Caco-2 (cell line): ENCODE measurements at regions not wholly inside any gene's neighbourhood (a gene's known extent, or its start where the extent isn't known, plus 50 kb on each side); places are given as distances from the start of the nearest gene placed in this dataset.

ENCODE experiments used
- BruUV-seq: library from RNA; stranded (reverse); fragments of 400-500 nt; replicated peaks from 2 replicates; lab custom pipeline; 2021; lab: Mats Ljungman, UMichigan
- CTCF ChIA-PET: fragments of 300-600 bp; sonication (Branson Sonifier 250); formaldehyde crosslinking; loops from one replicate; lab custom pipeline; 2022; ENCODE audit warnings: antibody characterized with exemption; lab: Charles Lee
- POLR2A ChIA-PET: fragments of 300-600 bp; sonication (Branson Sonifier 250); formaldehyde crosslinking; loops from one replicate; lab custom pipeline; 2022; ENCODE audit warnings: antibody characterized with exemption; lab: Charles Lee
- DNase-seq, 2 experiments: peaks; one replicate each; pipeline versions ENCODE4 v3.0.0 to v3.0.0-alpha.2; 2020 to 2022
- H3K27me3 ChIP-seq: replicated peaks from 2 replicates; pipeline ENCODE4 v1.6.0; 2011; ENCODE audit warnings: low read length; ENCODE audit not compliant: control insufficient read depth, insufficient read depth
- H3K36me3 ChIP-seq: 2 replicates; pipeline ENCODE4 v1.5.1; 2011; ENCODE audit warnings: low read length; ENCODE audit not compliant: control insufficient read depth, insufficient read depth
- H3K4me1 ChIP-seq: fragments of 250-450 bp; sonication (Bioruptor Pico); 2 replicates; pipeline ENCODE4 v1.5.1; 2020; ENCODE audit warnings: mild to moderate bottlenecking
- H3K4me3 ChIP-seq: 2 replicates; pipeline ENCODE4 v1.5.1; 2011; ENCODE audit warnings: low read depth, mild to moderate bottlenecking, control low read depth, low read length
- H3K9me3 ChIP-seq: fragments of 250-450 bp; sonication (Bioruptor Pico); 2 replicates; pipeline ENCODE4 v1.5.1; 2020; ENCODE audit warnings: mild to moderate bottlenecking, moderate library complexity
- H3K27ac Mint-ChIP-seq: one replicate; pipeline ENCODE4 v1.8.0; 2022; ENCODE audit warnings: mixed read lengths; ENCODE audit not compliant: unreplicated experiment
- H3K27me3 Mint-ChIP-seq: one replicate; pipeline ENCODE4 v1.8.0; 2022; ENCODE audit warnings: mixed read lengths; ENCODE audit not compliant: insufficient read depth, unreplicated experiment
- H3K36me3 Mint-ChIP-seq: one replicate; pipeline ENCODE4 v1.8.0; 2022; ENCODE audit warnings: mild to moderate bottlenecking, mixed read lengths; ENCODE audit not compliant: insufficient read depth, unreplicated experiment
- H3K4me1 Mint-ChIP-seq: one replicate; pipeline ENCODE4 v1.8.0; 2022; ENCODE audit warnings: low read depth, mixed read lengths; ENCODE audit not compliant: unreplicated experiment
- H3K4me3 Mint-ChIP-seq: one replicate; pipeline ENCODE4 v1.8.0; 2022; ENCODE audit warnings: mild to moderate bottlenecking, moderate library complexity, mixed read lengths; ENCODE audit not compliant: unreplicated experiment
- H3K9me3 Mint-ChIP-seq: one replicate; pipeline ENCODE4 v1.8.0; 2022; ENCODE audit warnings: mixed read lengths; ENCODE audit not compliant: unreplicated experiment
- CTCF ChIP-seq, 2 experiments: fragments of 200-600 bp in 1 of 2; IDR thresholded peaks; 1 replicate in 1 of 2; 2 replicates in 1 of 2; pipeline versions ENCODE4 v1.5.1 to v1.8.0; 2011 to 2022; ENCODE audit warnings: antibody characterized with exemption in 1 of 2, control low read depth in 1 of 2, inconsistent platforms in 1 of 2, low read depth in 1 of 2, low read length in 1 of 2, mild to moderate bottlenecking in 1 of 2, moderate library complexity in 1 of 2; ENCODE audit not compliant: insufficient read depth in 1 of 2, severe bottlenecking in 1 of 2, unreplicated experiment in 1 of 2
- intact Hi-C: fragments of 100-400 bp; cut with micrococcal nuclease; formaldehyde crosslinking; loops from one replicate; pipeline ENCODE4 v1.10.0; 2022; ENCODE audit not compliant: unreplicated experiment

GRCh38 chr1:102715150-102715549 is 393.2 kb downstream of the COL11A1 start:
- TF ChIP-seq CTCF (IDR thresholded peaks at IDR 0.05; ENCODE audit: insufficient read depth in 1 of 2, low read depth in 1 of 2, low read length in 1 of 2, severe bottlenecking in 1 of 2, unreplicated experiment in 1 of 2) = no peak
- POLR2A ChIA-PET = no interaction called here
- Histone ChIP-seq H3K27me3 (no peaks in the 10 kb centered on the region), H3K4me3 (no peak overlapping the region), H3K4me1 (no peaks in the 10 kb centered on the region), H3K36me3 (no peaks in the 10 kb centered on the region), H3K9me3 (no peaks in the 10 kb centered on the region)
- H3K9me3 Mint-ChIP-seq = no peaks in the 10 kb centered on the region
- H3K27ac Mint-ChIP-seq = no peak overlapping the region
- H3K4me1 Mint-ChIP-seq = no peaks in the 10 kb centered on the region
- no peaks in the 10 kb centered on the region for H3K27me3 Mint-ChIP-seq
- H3K36me3 Mint-ChIP-seq = no peaks in the 10 kb centered on the region
- BruUV-seq = no TSS peak
- no peak overlapping the region for H3K4me3 Mint-ChIP-seq
- CTCF ChIA-PET = no interaction called here
- no peak for DNase-seq
- intact Hi-C loops = no loop called here

GRCh38 chr1:102699524-102699923 is 408.8 kb downstream of the COL11A1 start:
- no peaks in the 10 kb centered on the region for H3K36me3 Mint-ChIP-seq
- intact Hi-C loops = no loop called here
- Histone ChIP-seq H3K36me3 (no peaks in the 10 kb centered on the region), H3K4me3 (no peak overlapping the region), H3K27me3 (no peaks in the 10 kb centered on the region), H3K9me3 (no peaks in the 10 kb centered on the region), H3K4me1 (no peaks in the 10 kb centered on the region)
- no peak overlapping the region for H3K4me3 Mint-ChIP-seq
- TF ChIP-seq CTCF (IDR thresholded peaks at IDR 0.05; ENCODE audit: insufficient read depth in 1 of 2, low read depth in 1 of 2, low read length in 1 of 2, severe bottlenecking in 1 of 2, unreplicated experiment in 1 of 2) = no peak
- no peaks in the 10 kb centered on the region for H3K4me1 Mint-ChIP-seq
- ChIA-PET CTCF (no interaction called here), POLR2A (no interaction called here)
- DNase-seq = no peak
- H3K27me3 Mint-ChIP-seq = no peaks in the 10 kb centered on the region
- H3K9me3 Mint-ChIP-seq = no peaks in the 10 kb centered on the region
- no TSS peak for BruUV-seq
- no peak overlapping the region for H3K27ac Mint-ChIP-seq

GRCh38 chr1:102693345-102693744 is 415.0 kb downstream of the COL11A1 start:
- no peaks in the 10 kb centered on the region for H3K9me3 ChIP-seq
- no peak for TF ChIP-seq CTCF (IDR thresholded peaks at IDR 0.05; ENCODE audit: insufficient read depth in 1 of 2, low read depth in 1 of 2, low read length in 1 of 2, severe bottlenecking in 1 of 2, unreplicated experiment in 1 of 2)
- H3K27me3 ChIP-seq = no peaks in the 10 kb centered on the region
- Mint-ChIP-seq H3K27me3 (no peaks in the 10 kb centered on the region), H3K27ac (no peak overlapping the region), H3K4me3 (no peak overlapping the region), H3K9me3 (no peaks in the 10 kb centered on the region), H3K36me3 (no peaks in the 10 kb centered on the region), H3K4me1 (no peaks in the 10 kb centered on the region)
- intact Hi-C loops = no loop called here
- H3K4me3 ChIP-seq = no peak overlapping the region
- POLR2A ChIA-PET = no interaction called here
- DNase-seq = no peak
- CTCF ChIA-PET = no interaction called here
- BruUV-seq = no TSS peak
- no peaks in the 10 kb centered on the region for H3K36me3 ChIP-seq
- H3K4me1 ChIP-seq = no peaks in the 10 kb centered on the region
